Panc1 (cell line): ENCODE measurements at regions not wholly inside any gene's neighbourhood (a gene's known extent, or its start where the extent isn't known, plus 50 kb on each side); places are given as distances from the start of the nearest gene placed in this dataset.

Experiments used
- ATAC-seq: fragments of 200-7000 bp; cut with Tn5 transposase; 2 replicates; pipeline ENCODE4 v1.9.1; 2020; ENCODE audit warnings: mild to moderate bottlenecking, moderate library complexity
- BruUV-seq: library from RNA; stranded (reverse); fragments of 400-500 nt; replicated peaks from 2 replicates; lab custom pipeline; 2021; lab: Mats Ljungman, UMichigan
- CTCF ChIA-PET: fragments of 300-600 bp; sonication (Branson Sonifier 250); formaldehyde crosslinking; loops from one replicate; lab custom pipeline; 2022; ENCODE audit warnings: antibody characterized with exemption; lab: Charles Lee
- POLR2A ChIA-PET: fragments of 300-600 bp; sonication (Branson Sonifier 250); formaldehyde crosslinking; loops from one replicate; lab custom pipeline; 2022; ENCODE audit warnings: antibody characterized with exemption; lab: Charles Lee
- DNase-seq: peaks from one replicate; pipeline ENCODE4 v3.0.0-alpha.2; 2010; ENCODE audit warnings: low read depth, low spot score
- H3K27ac ChIP-seq: 2 replicates; pipeline ENCODE4 v1.5.1; 2011; ENCODE audit warnings: mild to moderate bottlenecking, low read length, inconsistent platforms
- H3K27me3 ChIP-seq: fragments of 200-500 bp; sonication (Bioruptor generic); 2 replicates; pipeline ENCODE4 v1.6.0; 2014; ENCODE audit warnings: low read length, inconsistent platforms; ENCODE audit not compliant: control insufficient read depth, insufficient read depth
- H3K36me3 ChIP-seq: fragments of 200-500 bp; sonication (Bioruptor generic); 2 replicates; pipeline ENCODE4 v1.5.1; 2014; ENCODE audit warnings: inconsistent platforms, mild to moderate bottlenecking, low read length, moderate library complexity; ENCODE audit not compliant: control insufficient read depth, insufficient read depth
- H3K4me1 ChIP-seq: 2 replicates; pipeline ENCODE4 v1.5.1; 2011; ENCODE audit warnings: inconsistent platforms, mild to moderate bottlenecking, low read length, moderate library complexity; ENCODE audit not compliant: control insufficient read depth, insufficient read depth
- H3K4me3 ChIP-seq, 2 experiments: 2 replicates each; pipeline ENCODE4 v1.5.1; 2011 to 2012; ENCODE audit warnings: low read depth in 2 of 2, low read length in 2 of 2, mild to moderate bottlenecking in 2 of 2, inconsistent platforms in 1 of 2, moderate library complexity in 1 of 2
- H3K9me3 ChIP-seq: fragments of 200-500 bp; sonication (Bioruptor generic); 2 replicates; pipeline ENCODE4 v1.5.1; 2014; ENCODE audit warnings: low read depth, mild to moderate bottlenecking, inconsistent platforms, low read length, moderate library complexity; ENCODE audit not compliant: control insufficient read depth, insufficient read depth
- CTCF ChIP-seq: fragments of 450-650 bp; IDR thresholded peaks from 2 replicates; pipeline ENCODE4 v1.5.1; 2017; ENCODE audit warnings: mild to moderate bottlenecking
- POLR2AphosphoS5 ChIP-seq: IDR thresholded peaks from 2 replicates; pipeline ENCODE4 v1.6.1; 2012; ENCODE audit warnings: mild to moderate bottlenecking, low read depth, low read length, moderate library complexity
- REST ChIP-seq, 2 experiments: IDR thresholded peaks; 2 replicates each; pipeline ENCODE4 v1.6.1; 2011 to 2012; ENCODE audit warnings: low read depth in 2 of 2, control low read depth in 1 of 2, low read length in 1 of 2, mild to moderate bottlenecking in 1 of 2, moderate library complexity in 1 of 2; ENCODE audit not compliant: insufficient read depth in 1 of 2
- SIN3A ChIP-seq: IDR thresholded peaks from 2 replicates; pipeline ENCODE4 v1.6.1; 2012; ENCODE audit warnings: low read depth, mild to moderate bottlenecking, low read length, moderate library complexity, borderline replicate concordance; ENCODE audit not compliant: insufficient read depth
- TCF7L2 ChIP-seq: IDR thresholded peaks from 2 replicates; pipeline ENCODE4 v1.6.1; 2011; ENCODE audit warnings: mild to moderate bottlenecking, low read depth, low read length, inconsistent platforms
- in situ Hi-C: cut with HindIII; loops from 2 replicates; pipeline ENCODE4 v1.10.0; 2016; ENCODE audit warnings: low sequenced_read_pairs, low pct_unique_long_range_greater_than_20kb
- intact Hi-C: fragments of 100-400 bp; cut with micrococcal nuclease; formaldehyde crosslinking; loops from one replicate; pipeline ENCODE4 v1.10.0; 2022; ENCODE audit not compliant: unreplicated experiment

GRCh38 chr15:96598514-96598913, 268.0 kb downstream of the NR2F2 start:
- ChIA-PET CTCF (interaction anchor here (0.6 to 0.7 kb wide), 2 partner anchors 333 to 1133 kb away, joined by 3 to 4 read pairs; no protein-coding TSS in a partner anchor), POLR2A (interaction anchor here (0.6 kb wide), 1 partner anchor 218 kb away, joined by 8 read pairs; no protein-coding TSS in a partner anchor)
- no peak for DNase-seq
- Histone ChIP-seq H3K36me3 (no peaks in the 10 kb centered on the region), H3K4me3 (no peak overlapping the region), H3K9me3 (no peaks in the 10 kb centered on the region), H3K27ac (no peak overlapping the region), H3K4me1 (no peaks in the 10 kb centered on the region), H3K27me3 (no peaks in the 10 kb centered on the region)
- in situ Hi-C loops, result no loop called here
- ATAC-seq, result no peak
- TF ChIP-seq POLR2AphosphoS5 (no peak), TCF7L2 (no peak), CTCF (no peak), REST (IDR thresholded peaks at IDR 0.05; ENCODE audit: insufficient read depth in 1 of 2, low read depth in 2 of 2, low read length in 1 of 2) (no peak), SIN3A (no peak)
- intact Hi-C loops, result no loop called here
- BruUV-seq, result no TSS peak

- Histone ChIP-seq H3K27ac (no peak overlapping the region), H3K4me3 (no peak overlapping the region), H3K36me3 (no peaks in the 10 kb centered on the region), H3K27me3 (no peaks in the 10 kb centered on the region), H3K4me1 (no peaks in the 10 kb centered on the region), H3K9me3 (no peaks in the 10 kb centered on the region)
- no peak for TF ChIP-seq TCF7L2
- TF ChIP-seq REST (IDR thresholded peaks at IDR 0.05; ENCODE audit: insufficient read depth in 1 of 2, low read depth in 2 of 2, low read length in 1 of 2), result no peak
- no peak for TF ChIP-seq CTCF
- TF ChIP-seq POLR2AphosphoS5, result no peak
- TF ChIP-seq SIN3A, result no peak
- no TSS peak for BruUV-seq
- no peak for DNase-seq
- ChIA-PET CTCF (no interaction called here), POLR2A (no interaction called here)
- in situ Hi-C loops, result no loop called here
- no peak for ATAC-seq
- intact Hi-C loops, result no loop called here
Observed at GRCh38 chr15:96599268-96599667, 268.8 kb downstream of the NR2F2 start.
